Smooth muscle cell (in vitro differentiated cells): ENCODE measurements at regions not wholly inside any gene's neighbourhood (a gene's known extent, or its start where the extent isn't known, plus 50 kb on each side); places are given as distances from the start of the nearest gene placed in this dataset.

Experiments used
- DNase-seq: peaks from one replicate; lab custom pipeline; 2025; ENCODE audit not compliant: unreplicated experiment; lab: John Stamatoyannopoulos, UW
- H2AFZ ChIP-seq: fragments of 200-600 bp; sonication (generic); 2 replicates; pipeline ENCODE4 v1.6.0; 2016; ENCODE audit warnings: antibody characterized with exemption, low read depth, mild to moderate bottlenecking
- H3F3A ChIP-seq: fragments of 200-600 bp; sonication (generic); 2 replicates; pipeline ENCODE4 v1.6.0; 2017; ENCODE audit warnings: antibody characterized with exemption, low read depth
- H3K27ac ChIP-seq: fragments of 200-600 bp; sonication (generic); 2 replicates; pipeline ENCODE4 v1.5.1; 2016; ENCODE audit warnings: low read depth, mild to moderate bottlenecking
- H3K27me3 ChIP-seq: fragments of 200-600 bp; sonication (generic); 2 replicates; pipeline ENCODE4 v1.6.1; 2016; ENCODE audit warnings: low read depth, mild to moderate bottlenecking
- H3K36me3 ChIP-seq: fragments of 200-600 bp; sonication (generic); 2 replicates; pipeline ENCODE4 v1.5.1; 2016; ENCODE audit warnings: low read depth
- H3K4me1 ChIP-seq: fragments of 200-600 bp; sonication (generic); 2 replicates; pipeline ENCODE4 v1.5.1; 2016; ENCODE audit warnings: low read depth
- H3K4me2 ChIP-seq: fragments of 200-600 bp; sonication (generic); 2 replicates; pipeline ENCODE4 v1.6.0; 2016; ENCODE audit warnings: mild to moderate bottlenecking
- H3K4me3 ChIP-seq: fragments of 200-600 bp; sonication (generic); 2 replicates; pipeline ENCODE4 v1.5.1; 2016; ENCODE audit warnings: mild to moderate bottlenecking
- H3K79me2 ChIP-seq: fragments of 200-600 bp; sonication (generic); 2 replicates; pipeline ENCODE4 v1.6.0; 2016; ENCODE audit warnings: low read depth, mild to moderate bottlenecking
- H3K9ac ChIP-seq: fragments of 200-600 bp; sonication (generic); 2 replicates; pipeline ENCODE4 v1.6.0; 2016; ENCODE audit warnings: low read depth
- H3K9me3 ChIP-seq: fragments of 200-600 bp; sonication (generic); replicated peaks from 2 replicates; pipeline ENCODE4 v1.5.1; 2016; ENCODE audit warnings: low read depth
- H4K20me1 ChIP-seq: fragments of 200-600 bp; sonication (generic); 2 replicates; pipeline ENCODE4 v1.6.0; 2016; ENCODE audit warnings: low read depth
- WGBS: methylation state at CpG from one replicate; pipeline ENCODE4 v1.1.7; 2016; ENCODE audit warnings: low lambda C conversion rate; 5-methylcytosine and 5-hydroxymethylcytosine counted together
- TF ChIP-seq, protein P1 (sequence below): fragments of 200-600 bp; sonication (generic); IDR thresholded peaks from 2 replicates; pipeline ENCODE4 v1.5.1; 2017; ENCODE audit warnings: borderline replicate concordance, mild to moderate bottlenecking, antibody characterized with exemption; ENCODE audit not compliant: insufficient read depth, poor library complexity, severe bottlenecking

DNA sequence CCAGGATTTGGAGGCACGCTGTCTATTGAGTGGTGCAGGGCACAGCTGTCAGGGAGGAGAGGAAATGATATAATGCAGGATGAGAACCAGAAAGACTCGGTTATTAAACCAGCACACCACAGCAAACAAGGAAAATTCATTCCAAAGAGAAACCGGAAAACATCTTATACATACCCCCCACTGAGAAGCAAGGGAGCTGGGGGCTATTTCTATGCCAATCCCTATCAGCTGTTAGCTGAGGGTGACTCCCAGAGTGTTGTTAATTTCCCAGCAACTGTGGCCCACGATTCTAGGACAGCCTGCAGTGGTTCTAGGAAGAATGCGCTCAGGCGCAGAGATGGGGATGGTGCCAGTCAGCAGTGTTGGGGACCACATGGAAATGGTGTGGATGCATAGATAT is 467.3 kb downstream of the PMP22 start:
- Histone ChIP-seq H2AFZ (no peak overlapping the region), H3K79me2 (no peaks in the 10 kb centered on the region), H3K9me3 (no peaks in the 10 kb centered on the region), H3K27ac (no peak overlapping the region), H4K20me1 (no peaks in the 10 kb centered on the region), H3K36me3 (no peaks in the 10 kb centered on the region), H3K4me1 (peaks cover 6% of the 10 kb centered on the region), H3K4me3 (no peak overlapping the region), H3K4me2 (no peak overlapping the region), H3K9ac (no peak overlapping the region), H3F3A (no peaks in the 10 kb centered on the region), H3K27me3 (no peaks in the 10 kb centered on the region)
- no peak for DNase-seq
- TF ChIP-seq, protein P1, sequence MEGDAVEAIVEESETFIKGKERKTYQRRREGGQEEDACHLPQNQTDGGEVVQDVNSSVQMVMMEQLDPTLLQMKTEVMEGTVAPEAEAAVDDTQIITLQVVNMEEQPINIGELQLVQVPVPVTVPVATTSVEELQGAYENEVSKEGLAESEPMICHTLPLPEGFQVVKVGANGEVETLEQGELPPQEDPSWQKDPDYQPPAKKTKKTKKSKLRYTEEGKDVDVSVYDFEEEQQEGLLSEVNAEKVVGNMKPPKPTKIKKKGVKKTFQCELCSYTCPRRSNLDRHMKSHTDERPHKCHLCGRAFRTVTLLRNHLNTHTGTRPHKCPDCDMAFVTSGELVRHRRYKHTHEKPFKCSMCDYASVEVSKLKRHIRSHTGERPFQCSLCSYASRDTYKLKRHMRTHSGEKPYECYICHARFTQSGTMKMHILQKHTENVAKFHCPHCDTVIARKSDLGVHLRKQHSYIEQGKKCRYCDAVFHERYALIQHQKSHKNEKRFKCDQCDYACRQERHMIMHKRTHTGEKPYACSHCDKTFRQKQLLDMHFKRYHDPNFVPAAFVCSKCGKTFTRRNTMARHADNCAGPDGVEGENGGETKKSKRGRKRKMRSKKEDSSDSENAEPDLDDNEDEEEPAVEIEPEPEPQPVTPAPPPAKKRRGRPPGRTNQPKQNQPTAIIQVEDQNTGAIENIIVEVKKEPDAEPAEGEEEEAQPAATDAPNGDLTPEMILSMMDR, result no peak
- 78% methylated on average over 6 of the region's 6 CpGs for WGBS

DNA sequence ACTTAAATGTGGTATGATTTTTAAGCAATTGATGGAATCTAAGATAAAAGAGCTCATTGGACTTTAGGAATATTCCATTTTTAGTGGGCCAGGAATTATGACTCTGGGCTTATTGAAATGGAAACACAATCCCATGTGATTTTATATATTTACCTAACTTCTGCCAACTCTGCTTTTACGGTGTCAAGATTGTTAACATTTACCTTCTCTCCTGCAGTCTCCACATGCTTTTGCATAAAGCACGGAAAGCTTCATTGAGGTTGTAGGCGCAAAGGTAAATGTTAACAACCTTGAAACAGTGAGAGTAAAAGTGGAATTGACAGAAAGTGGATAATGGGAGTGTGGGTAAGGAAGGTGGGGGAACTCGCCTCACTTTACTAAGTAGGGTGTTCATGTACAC is 468.1 kb downstream of the PMP22 start:
- Histone ChIP-seq H3K27me3 (no peaks in the 10 kb centered on the region), H3K4me2 (no peak overlapping the region), H2AFZ (no peak overlapping the region), H3K4me3 (no peak overlapping the region), H4K20me1 (no peaks in the 10 kb centered on the region), H3K9me3 (no peaks in the 10 kb centered on the region), H3K9ac (no peak overlapping the region), H3F3A (no peaks in the 10 kb centered on the region), H3K79me2 (no peaks in the 10 kb centered on the region), H3K4me1 (peaks cover 6% of the 10 kb centered on the region), H3K27ac (no peak overlapping the region), H3K36me3 (no peaks in the 10 kb centered on the region)
- no peak for DNase-seq
- 96% methylated on average over 4 of the region's 4 CpGs for WGBS
- TF ChIP-seq, protein P1, result no peak

DNA sequence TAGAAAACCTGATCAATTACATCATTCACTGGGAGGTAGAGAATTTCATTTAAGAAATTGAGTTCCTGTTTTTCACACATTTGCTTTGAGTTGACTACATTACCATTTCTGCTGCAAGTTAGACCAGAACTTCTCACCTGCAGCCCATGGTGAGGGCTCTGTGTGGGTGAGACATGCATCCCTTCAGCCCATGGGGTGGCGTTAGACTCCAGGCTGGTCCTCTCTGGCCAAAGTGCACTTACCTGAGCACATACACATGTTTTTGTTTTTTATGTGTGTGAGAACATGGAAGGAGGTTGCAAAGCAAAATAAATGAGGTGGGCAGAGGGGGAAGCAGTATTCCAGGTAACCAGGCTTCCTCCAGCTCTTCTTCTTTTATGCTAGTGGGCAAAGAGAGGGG is 470.2 kb downstream of the PMP22 start:
- 100% methylated on average over 1 of the region's 1 CpG for WGBS

DNA sequence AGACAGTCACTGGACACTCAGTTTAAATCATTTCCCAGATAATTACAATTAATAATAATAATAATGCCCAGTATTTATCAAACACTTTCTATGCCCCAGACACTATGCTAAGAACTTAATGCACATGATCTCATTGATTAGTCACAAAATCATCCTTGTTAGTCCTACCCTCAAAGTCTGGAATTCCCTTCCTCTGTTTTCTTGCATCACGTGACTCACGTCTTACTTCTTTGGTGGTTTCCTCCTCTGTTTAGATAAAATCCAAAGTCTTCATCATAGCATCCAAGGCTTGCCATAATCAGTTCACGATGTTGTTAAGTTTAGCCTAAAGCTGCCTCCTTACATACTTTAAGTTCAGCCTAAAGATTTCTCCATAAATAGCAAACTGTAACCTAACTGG is 471.9 kb downstream of the PMP22 start:
- Histone ChIP-seq H3K79me2 (no peaks in the 10 kb centered on the region), H3K4me3 (no peak overlapping the region), H2AFZ (no peak overlapping the region), H4K20me1 (no peaks in the 10 kb centered on the region), H3K9me3 (no peaks in the 10 kb centered on the region), H3K27me3 (no peaks in the 10 kb centered on the region), H3K4me2 (no peak overlapping the region), H3F3A (no peaks in the 10 kb centered on the region), H3K36me3 (no peaks in the 10 kb centered on the region), H3K4me1 (peaks cover 6% of the 10 kb centered on the region), H3K27ac (peak overlapping the region; percentile 60), H3K9ac (no peak overlapping the region)
- 9% methylated on average over 3 of the region's 3 CpGs for WGBS
- DNase-seq, result no peak
- TF ChIP-seq, protein P1, result no peak

More for the DNA sequence above, 470.2 kb downstream of the PMP22 start:
- Histone ChIP-seq H3K27ac (no peak overlapping the region), H3K27me3 (no peaks in the 10 kb centered on the region), H3K9me3 (no peaks in the 10 kb centered on the region), H3K79me2 (no peaks in the 10 kb centered on the region), H3K4me1 (peaks cover 6% of the 10 kb centered on the region), H2AFZ (no peak overlapping the region), H3K36me3 (no peaks in the 10 kb centered on the region), H3K4me2 (no peak overlapping the region), H3K4me3 (no peak overlapping the region), H4K20me1 (no peaks in the 10 kb centered on the region), H3K9ac (no peak overlapping the region), H3F3A (no peaks in the 10 kb centered on the region)
- TF ChIP-seq, protein P1, result no peak
- DNase-seq, result no peak
